ENCODE measurements at regions not wholly inside any gene's neighbourhood (a gene's known extent, or its start where the extent isn't known, plus 50 kb on each side); places are given as distances from the start of the nearest gene placed in this dataset.

DNA sequence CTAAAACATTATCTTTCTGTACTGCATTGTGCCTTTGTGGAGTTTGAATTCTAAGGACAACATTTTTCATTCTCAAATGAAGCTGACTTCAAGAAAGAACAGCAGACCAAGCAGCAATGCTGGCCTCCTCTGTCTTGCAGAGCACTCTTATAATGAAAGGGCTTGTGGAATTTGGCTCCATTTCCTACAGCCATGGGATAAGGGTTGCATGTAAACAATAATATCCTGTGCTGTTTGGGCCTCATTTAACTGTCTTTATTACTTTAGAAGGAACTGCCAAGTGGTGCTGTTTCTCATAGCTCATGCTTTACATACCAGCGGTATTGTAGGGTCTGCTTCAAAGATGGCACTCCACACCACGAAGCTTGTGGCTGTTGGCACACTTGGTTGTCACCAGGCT, 111.4 kb upstream of the EOLA2 start:
- H3K27me3 ChIP-seq: peaks cover 6% of the 10 kb centered on the region
- H3K27ac ChIP-seq: no peak overlapping the region
- no peak overlapping the region for H3K4me3 ChIP-seq
- WGBS, 4 donors: 67 to 71% (median 70%) methylated on average over 2 of the region's 2 CpGs; no CpG with 5 or more reads in 1 of the 4 donors
- H3K4me1 ChIP-seq (replicated peaks in 1 of 2): no peaks in the 10 kb centered on the region
- no peaks in the 10 kb centered on the region for H3K9me3 ChIP-seq (replicated peaks in 1 of 3)
- no peaks in the 10 kb centered on the region for H3K36me3 ChIP-seq (replicated peaks in 1 of 2)
- TF ChIP-seq POLR2A (IDR thresholded peaks at IDR 0.05) (no peak), CTCF (IDR thresholded peaks at IDR 0.05) (no peak)
- DNase-seq: no peak
- intact Hi-C loops (cut with DNase I): no loop called here

- H3K4me3 ChIP-seq: no peak overlapping the region
- TF ChIP-seq POLR2A (IDR thresholded peaks at IDR 0.05) (no peak), CTCF (IDR thresholded peaks at IDR 0.05) (no peak)
- 82 to 100% (median 96%) methylated on average over 1 of the region's 1 CpG for WGBS, 4 donors
- H3K4me1 ChIP-seq (replicated peaks in 1 of 2): no peaks in the 10 kb centered on the region
- intact Hi-C loops (cut with DNase I): no loop called here
- H3K9me3 ChIP-seq (replicated peaks in 1 of 3): no peaks in the 10 kb centered on the region
- no peaks in the 10 kb centered on the region for H3K36me3 ChIP-seq (replicated peaks in 1 of 2)
- DNase-seq: no peak
- H3K27me3 ChIP-seq: peaks cover 6% of the 10 kb centered on the region
- no peak overlapping the region for H3K27ac ChIP-seq
Measured at GRCh38 chrX:150050387-150050786, 112.1 kb upstream of the EOLA2 start.

DNA sequence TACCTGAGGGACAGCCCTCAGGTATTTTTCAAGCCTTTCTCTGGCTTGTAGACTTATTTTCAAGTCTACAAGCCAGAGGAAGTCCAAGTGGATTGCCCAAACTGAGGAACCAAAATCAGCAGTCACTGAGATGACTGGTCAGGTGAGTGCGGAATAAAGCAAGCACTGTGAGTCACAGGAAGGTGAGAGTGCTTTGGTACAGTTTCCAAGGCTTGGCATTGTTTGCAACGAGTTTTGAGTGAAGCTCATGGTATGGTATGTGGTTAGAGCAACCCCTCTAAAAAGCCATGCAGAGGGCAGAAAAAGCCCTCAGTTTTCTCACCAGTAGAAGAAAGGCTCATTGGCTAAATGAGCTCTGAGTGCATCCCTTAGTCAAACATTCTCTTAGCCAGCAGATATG, 112.8 kb upstream of the EOLA2 start:
- Histone ChIP-seq H3K4me3 (no peak overlapping the region), H3K27me3 (peaks cover 6% of the 10 kb centered on the region), H3K36me3 (replicated peaks in 1 of 2) (no peaks in the 10 kb centered on the region), H3K4me1 (replicated peaks in 1 of 2) (no peaks in the 10 kb centered on the region), H3K27ac (no peak overlapping the region), H3K9me3 (replicated peaks in 1 of 3) (no peaks in the 10 kb centered on the region)
- DNase-seq: no peak
- 22 to 79% (median 53%) methylated on average over 2 of the region's 2 CpGs for WGBS, 4 donors
- TF ChIP-seq POLR2A (IDR thresholded peaks at IDR 0.05) (no peak), CTCF (IDR thresholded peaks at IDR 0.05) (no peak)
- intact Hi-C loops (cut with DNase I): no loop called here

GRCh38 chrX:150052226-150052625, 113.9 kb upstream of the EOLA2 start:
- Histone ChIP-seq H3K9me3 (replicated peaks in 1 of 3) (no peaks in the 10 kb centered on the region), H3K27ac (no peak overlapping the region), H3K36me3 (replicated peaks in 1 of 2) (no peaks in the 10 kb centered on the region), H3K27me3 (peaks cover 6% of the 10 kb centered on the region), H3K4me1 (replicated peaks in 1 of 2) (no peaks in the 10 kb centered on the region), H3K4me3 (no peak overlapping the region)
- no peak for DNase-seq
- intact Hi-C loops (cut with DNase I): no loop called here
- 77 to 90% (median 86%) methylated on average over 1 of the region's 1 CpG for WGBS, 4 donors
- TF ChIP-seq POLR2A (IDR thresholded peaks at IDR 0.05): no peak
- no peak for TF ChIP-seq CTCF (IDR thresholded peaks at IDR 0.05)

Data from adrenal gland (tissue), 9 donors.